ENCODE measurements at regions not wholly inside any gene's neighbourhood (a gene's known extent, or its start where the extent isn't known, plus 50 kb on each side); places are given as distances from the start of the nearest gene placed in this dataset.
"Not testable (repeated sequence)": the region's sequence is repeated elsewhere in the genome, so short reads cannot be mapped to it uniquely, and the experiment has no call there.

GRCh38 chr6:878179-878578, 185.2 kb upstream of the EXOC2 start:
- no peak for DNase-seq

GRCh38 chr6:875012-875411, 182.1 kb upstream of the EXOC2 start:
- no peak for DNase-seq

GRCh38 chr6:872570-873125, 179.7 kb upstream of the EXOC2 start:
- DNase-seq, result no peak

GRCh38 chr6:871503-871902, 178.6 kb upstream of the EXOC2 start:
- no peak for DNase-seq

GRCh38 chr6:870096-870495, 177.2 kb upstream of the EXOC2 start:
- no peak for DNase-seq

GRCh38 chr6:868201-868600, 175.3 kb upstream of the EXOC2 start:
- DNase-seq, result no peak

- no peak for DNase-seq
Measured at GRCh38 chr6:867378-867777, 174.4 kb upstream of the EXOC2 start.

GRCh38 chr6:866316-866715, 173.4 kb upstream of the EXOC2 start:
- no peak for DNase-seq

- DNase-seq, result no peak
Measured at GRCh38 chr6:865846-866245, 172.9 kb upstream of the EXOC2 start.

GRCh38 chr6:863831-864230, 170.9 kb upstream of the EXOC2 start:
- no peak for DNase-seq

GRCh38 chr6:863127-863526, 170.2 kb upstream of the EXOC2 start:
- not testable (repeated sequence) for DNase-seq

GRCh38 chr6:859936-860335, 167.0 kb upstream of the EXOC2 start:
- DNase-seq, result no peak

GRCh38 chr6:854406-855118, 161.6 kb upstream of the EXOC2 start:
- no peak for DNase-seq

GRCh38 chr6:852216-852615, 159.3 kb upstream of the EXOC2 start:
- DNase-seq, result not testable (repeated sequence)

GRCh38 chr6:849075-849506, 156.2 kb upstream of the EXOC2 start:
- DNase-seq, result no peak

- DNase-seq, result no peak
Measured at GRCh38 chr6:845566-845965, 152.6 kb upstream of the EXOC2 start.

- DNase-seq, result no peak
Measured at GRCh38 chr6:845101-845500, 152.2 kb upstream of the EXOC2 start.

- DNase-seq, result no peak
Measured at GRCh38 chr6:842141-842540, 149.2 kb upstream of the EXOC2 start.

- no peak for DNase-seq
Measured at GRCh38 chr6:841569-841968, 148.6 kb upstream of the EXOC2 start.

- no peak for DNase-seq
Measured at GRCh38 chr6:839201-839600, 146.3 kb upstream of the EXOC2 start.

- DNase-seq, result no peak
Measured at GRCh38 chr6:837380-837779, 144.4 kb upstream of the EXOC2 start.

- no peak for DNase-seq
Measured at GRCh38 chr6:836276-836853, 143.4 kb upstream of the EXOC2 start.

GRCh38 chr6:835476-836160, 142.7 kb upstream of the EXOC2 start:
- no peak for DNase-seq

- DNase-seq, result no peak
Measured at GRCh38 chr6:834866-835265, 141.9 kb upstream of the EXOC2 start.

Data from NCI-H1105 (cell line).